ENCODE measurements at regions not wholly inside any gene's neighbourhood (a gene's known extent, or its start where the extent isn't known, plus 50 kb on each side); places are given as distances from the start of the nearest gene placed in this dataset.

- TF ChIP-seq CTCF (IDR thresholded peaks at IDR 0.05; ENCODE audit: poor library complexity, severe bottlenecking): no peak
- TF ChIP-seq REST (IDR thresholded peaks at IDR 0.05; ENCODE audit: borderline replicate concordance): no peak
- no peak for TF ChIP-seq TAF1 (IDR thresholded peaks at IDR 0.05; ENCODE audit: low read depth)
These were observed 49.7 kb upstream of the SHISAL1 start for GRCh38 chr22:44362249-44363012.
